Lower leg skin (tissue), 3 donors: ENCODE measurements at regions not wholly inside any gene's neighbourhood (a gene's known extent, or its start where the extent isn't known, plus 50 kb on each side); places are given as distances from the start of the nearest gene placed in this dataset.

Experiments used
- CTCF ChIP-seq, 3 donors: fragments of 450-650 bp; IDR thresholded peaks; one replicate each; pipeline ENCODE4 v1.5.1; 2016; ENCODE audit warnings: antibody characterized with exemption in 3 of 3, mild to moderate bottlenecking in 3 of 3, moderate library complexity in 2 of 3
- POLR2A ChIP-seq, 2 donors: fragments of 450-650 bp; IDR thresholded peaks; one replicate each; pipeline ENCODE4 v1.6.1; 2016 to 2017; ENCODE audit warnings: antibody characterized with exemption in 2 of 2, mild to moderate bottlenecking in 1 of 2, moderate library complexity in 1 of 2

GRCh38 chr4:14711259-14711658, 291.0 kb upstream of the CPEB2 start:
- TF ChIP-seq CTCF (IDR thresholded peaks at IDR 0.05) (no peak), POLR2A (IDR thresholded peaks at IDR 0.05) (no peak)
